Lower leg skin (tissue), 3 donors: ENCODE measurements at regions not wholly inside any gene's neighbourhood (a gene's known extent, or its start where the extent isn't known, plus 50 kb on each side); places are given as distances from the start of the nearest gene placed in this dataset.

Source experiments
- CTCF ChIP-seq, 3 donors: fragments of 450-650 bp; IDR thresholded peaks; one replicate each; pipeline ENCODE4 v1.5.1; 2016; ENCODE audit warnings: antibody characterized with exemption in 3 of 3, mild to moderate bottlenecking in 3 of 3, moderate library complexity in 2 of 3
- POLR2A ChIP-seq, 2 donors: fragments of 450-650 bp; IDR thresholded peaks; one replicate each; pipeline ENCODE4 v1.6.1; 2016 to 2017; ENCODE audit warnings: antibody characterized with exemption in 2 of 2, mild to moderate bottlenecking in 1 of 2, moderate library complexity in 1 of 2

GRCh38 chr6:77124604-77125003, 338.7 kb downstream of the HTR1B start:
- no peak for TF ChIP-seq CTCF (IDR thresholded peaks at IDR 0.05)
- TF ChIP-seq POLR2A (IDR thresholded peaks at IDR 0.05), result no peak
